M059J (cell line): ENCODE measurements at regions not wholly inside any gene's neighbourhood (a gene's known extent, or its start where the extent isn't known, plus 50 kb on each side); places are given as distances from the start of the nearest gene placed in this dataset.
"Not testable (repeated sequence)": the region's sequence is repeated elsewhere in the genome, so short reads cannot be mapped to it uniquely, and the experiment has no call there.

Experiments used
- DNase-seq: peaks from one replicate; pipeline ENCODE4 v3.0.0-alpha.2; 2012; ENCODE audit warnings: low read depth

GRCh38 chr7:121744877-121745276 lies 128.1 kb upstream of the PTPRZ1 start:
- no peak for DNase-seq

- DNase-seq: no peak
Observed at GRCh38 chr7:121744319-121744718, 128.6 kb upstream of the PTPRZ1 start.

- no peak for DNase-seq
Observed at GRCh38 chr7:121741896-121742295, 131.1 kb upstream of the PTPRZ1 start.

GRCh38 chr7:121739465-121739864 lies 133.5 kb upstream of the PTPRZ1 start:
- DNase-seq: no peak

- no peak for DNase-seq
Observed at GRCh38 chr7:121730869-121731268, 142.1 kb upstream of the PTPRZ1 start.

GRCh38 chr7:121714559-121715303 lies 158.2 kb upstream of the PTPRZ1 start:
- no peak for DNase-seq

GRCh38 chr7:121712961-121713360 lies 160.0 kb upstream of the PTPRZ1 start:
- not testable (repeated sequence) for DNase-seq

- no peak for DNase-seq
Observed at GRCh38 chr7:121697731-121698316, 175.1 kb upstream of the PTPRZ1 start.

- no peak for DNase-seq
Observed at GRCh38 chr7:121696954-121697353, 176.0 kb upstream of the PTPRZ1 start.

- no peak for DNase-seq
Observed at GRCh38 chr7:121689749-121690148, 183.2 kb upstream of the PTPRZ1 start.

- DNase-seq: no peak
Observed at GRCh38 chr7:121681700-121682099, 191.3 kb upstream of the PTPRZ1 start.

- no peak for DNase-seq
Observed at GRCh38 chr7:121676168-121676567, 196.8 kb upstream of the PTPRZ1 start.

GRCh38 chr7:121674455-121674854 lies 198.5 kb upstream of the PTPRZ1 start:
- DNase-seq: not testable (repeated sequence)

- no peak for DNase-seq
Observed at GRCh38 chr7:121669144-121669543, 203.8 kb upstream of the PTPRZ1 start.

- DNase-seq: no peak
Observed at GRCh38 chr7:121666306-121666705, 206.7 kb upstream of the PTPRZ1 start.

GRCh38 chr7:121643320-121643719 lies 229.6 kb upstream of the PTPRZ1 start:
- DNase-seq: no peak

GRCh38 chr7:121639705-121640104 lies 233.3 kb upstream of the PTPRZ1 start:
- DNase-seq: no peak

GRCh38 chr7:121638286-121638685 lies 234.7 kb upstream of the PTPRZ1 start:
- no peak for DNase-seq

GRCh38 chr7:121634356-121634755 lies 238.2 kb upstream of the FAM3C start:
- no peak for DNase-seq

- no peak for DNase-seq
Observed at GRCh38 chr7:121633186-121633585, 237.1 kb upstream of the FAM3C start.

GRCh38 chr7:121624958-121625357 lies 228.8 kb upstream of the FAM3C start:
- DNase-seq: peak; percentile 45

GRCh38 chr7:121623130-121623872 lies 227.2 kb upstream of the FAM3C start:
- no peak for DNase-seq

- DNase-seq: no peak
Observed at GRCh38 chr7:121621937-121622336, 225.8 kb upstream of the FAM3C start.
